H9 (cell line): ENCODE measurements at regions not wholly inside any gene's neighbourhood (a gene's known extent, or its start where the extent isn't known, plus 50 kb on each side); places are given as distances from the start of the nearest gene placed in this dataset.

Experiments
- DNase-seq: peaks from one replicate; pipeline ENCODE4 v3.0.0-alpha.2; 2017
- H2AFZ ChIP-seq: one replicate; pipeline ENCODE4 v1.6.1; 2013; ENCODE audit warnings: mild to moderate bottlenecking, low read length, control low read depth, moderate library complexity
- H2AK5ac ChIP-seq: 2 replicates; pipeline ENCODE4 v1.6.1; 2013; ENCODE audit warnings: low read length, control low read depth, mixed read lengths; ENCODE audit not compliant: insufficient read length
- H2BK120ac ChIP-seq: one replicate; pipeline ENCODE4 v1.6.1; 2013; ENCODE audit warnings: low read depth, mild to moderate bottlenecking, low read length, control low read depth, inconsistent platforms; ENCODE audit not compliant: poor library complexity, severe bottlenecking
- H2BK12ac ChIP-seq: 2 replicates; pipeline ENCODE4 v1.6.1; 2013; ENCODE audit warnings: low read length, control low read depth, mixed read lengths, low read depth; ENCODE audit not compliant: insufficient read length
- H2BK15ac ChIP-seq: 2 replicates; pipeline ENCODE4 v1.6.1; 2013; ENCODE audit warnings: low read depth, low read length, control low read depth
- H2BK20ac ChIP-seq: one replicate; pipeline ENCODE4 v1.6.1; 2013; ENCODE audit warnings: low read depth, mild to moderate bottlenecking, low read length, control low read depth, inconsistent platforms; ENCODE audit not compliant: poor library complexity, severe bottlenecking
- H2BK5ac ChIP-seq: 2 replicates; pipeline ENCODE4 v1.6.1; 2013; ENCODE audit warnings: low read length, control low read depth, mixed read lengths; ENCODE audit not compliant: insufficient read length
- H3K14ac ChIP-seq: 2 replicates; pipeline ENCODE4 v1.6.1; 2013; ENCODE audit warnings: low read length, control low read depth; ENCODE audit not compliant: insufficient read depth
- H3K18ac ChIP-seq: 2 replicates; pipeline ENCODE4 v1.6.1; 2013; ENCODE audit warnings: low read depth, mild to moderate bottlenecking, mixed read lengths, low read length, control low read depth; ENCODE audit not compliant: insufficient read length
- H3K23ac ChIP-seq: 2 replicates; pipeline ENCODE4 v1.6.1; 2013; ENCODE audit warnings: low read length, control low read depth, mixed read lengths, low read depth; ENCODE audit not compliant: insufficient read length
- H3K23me2 ChIP-seq: 2 replicates; pipeline ENCODE4 v1.6.1; 2013; ENCODE audit warnings: low read depth, mild to moderate bottlenecking, mixed read lengths, low read length, control low read depth; ENCODE audit not compliant: insufficient read length, poor library complexity, severe bottlenecking
- H3K27ac ChIP-seq: 2 replicates; pipeline ENCODE4 v1.5.1; 2013; ENCODE audit warnings: low read length, control low read depth, mixed read lengths, low read depth; ENCODE audit not compliant: insufficient read length
- H3K27me3 ChIP-seq: 2 replicates; pipeline ENCODE4 v1.6.1; 2013; ENCODE audit warnings: low read length, control low read depth, inconsistent platforms; ENCODE audit not compliant: insufficient read depth
- H3K4ac ChIP-seq: 2 replicates; pipeline ENCODE4 v1.6.1; 2013; ENCODE audit warnings: low read depth, mild to moderate bottlenecking, control low read depth, inconsistent platforms, low read length, moderate library complexity
- H3K4me1 ChIP-seq: 2 replicates; pipeline ENCODE4 v1.6.1; 2013; ENCODE audit warnings: low read length, control low read depth, inconsistent platforms; ENCODE audit not compliant: insufficient read depth
- H3K4me2 ChIP-seq: 2 replicates; pipeline ENCODE4 v1.6.1; 2013; ENCODE audit warnings: low read length, control low read depth, mixed read lengths; ENCODE audit not compliant: insufficient read length, insufficient read depth
- H3K56ac ChIP-seq: 2 replicates; pipeline ENCODE4 v1.6.1; 2013; ENCODE audit warnings: low read depth, mild to moderate bottlenecking, mixed read lengths, low read length, control low read depth; ENCODE audit not compliant: insufficient read length
- H3K79me1 ChIP-seq: 2 replicates; pipeline ENCODE4 v1.6.1; 2013; ENCODE audit warnings: low read depth, mild to moderate bottlenecking, moderate library complexity, low read length, control low read depth, inconsistent platforms; ENCODE audit not compliant: insufficient read depth, poor library complexity, severe bottlenecking
- H3K79me2 ChIP-seq: 2 replicates; pipeline ENCODE4 v1.6.1; 2013; ENCODE audit warnings: low read length, control low read depth, inconsistent platforms; ENCODE audit not compliant: insufficient read depth
- H3K9ac ChIP-seq: 2 replicates; pipeline ENCODE4 v1.6.1; 2013; ENCODE audit warnings: low read length, control low read depth, mixed read lengths; ENCODE audit not compliant: insufficient read length; ENCODE audit errors: extremely low read depth
- H3K9me3 ChIP-seq: one replicate; pipeline ENCODE4 v1.6.1; 2013; ENCODE audit warnings: low read depth, low read length, inconsistent platforms; ENCODE audit not compliant: control insufficient read depth
- H3T11ph ChIP-seq: one replicate; pipeline ENCODE4 v1.6.1; 2013; ENCODE audit warnings: mild to moderate bottlenecking, low read length, control low read depth, inconsistent platforms
- H4K20me1 ChIP-seq: one replicate; pipeline ENCODE4 v1.6.1; 2013; ENCODE audit not compliant: control insufficient read depth, insufficient read length, insufficient read depth
- H4K5ac ChIP-seq: 2 replicates; pipeline ENCODE4 v1.6.1; 2013; ENCODE audit warnings: low read depth, mild to moderate bottlenecking, mixed read lengths, low read length, control low read depth; ENCODE audit not compliant: insufficient read length
- H4K8ac ChIP-seq: replicated peaks from 2 replicates; pipeline ENCODE4 v1.6.1; 2013; ENCODE audit warnings: low read length, control low read depth, mixed read lengths, low read depth; ENCODE audit not compliant: insufficient read length
- H4K91ac ChIP-seq: 2 replicates; pipeline ENCODE4 v1.6.1; 2013; ENCODE audit warnings: low read depth, mild to moderate bottlenecking, moderate library complexity, mixed read lengths, low read length, control low read depth; ENCODE audit not compliant: insufficient read length
- H3K27ac Mint-ChIP-seq, 3 experiments: 2 replicates in 2 of 3; 3 replicates in 1 of 3; pipeline ENCODE4 v1.8.0; 2020 to 2021; ENCODE audit warnings: mixed read lengths in 3 of 3, mild to moderate bottlenecking in 1 of 3, moderate library complexity in 1 of 3
- H3K27me3 Mint-ChIP-seq: 2 replicates; pipeline ENCODE4 v1.8.0; 2021; ENCODE audit warnings: low read depth, mild to moderate bottlenecking, moderate library complexity, mixed read lengths
- H3K36me3 Mint-ChIP-seq, 3 experiments: 2 replicates in 2 of 3; 3 replicates in 1 of 3; pipeline ENCODE4 v1.8.0; 2020 to 2021; ENCODE audit warnings: low read depth in 3 of 3, mixed read lengths in 3 of 3; ENCODE audit not compliant: insufficient read depth in 1 of 3
- H3K4me1 Mint-ChIP-seq, 2 experiments: 2 replicates each; pipeline ENCODE4 v1.8.0; 2020; ENCODE audit warnings: mixed read lengths in 2 of 2
- H3K4me3 Mint-ChIP-seq, 2 experiments: 2 replicates in 1 of 2; 3 replicates in 1 of 2; pipeline ENCODE4 v1.8.0; 2020 to 2021; ENCODE audit warnings: mild to moderate bottlenecking in 2 of 2, mixed read lengths in 2 of 2, moderate library complexity in 1 of 2
- H3K9me3 Mint-ChIP-seq, 2 experiments: 2 replicates in 1 of 2; 3 replicates in 1 of 2; pipeline ENCODE4 v1.8.0; 2020; ENCODE audit warnings: mild to moderate bottlenecking in 2 of 2, mixed read lengths in 2 of 2, moderate library complexity in 1 of 2
- TF ChIP-seq, protein P1 (sequence below): fragments of 200-600 bp; sonication (generic); conservative IDR thresholded peaks from 3 replicates; pipeline ENCODE4 v1.8.0; 2021; ENCODE audit warnings: antibody characterized with exemption, mild to moderate bottlenecking

DNA sequence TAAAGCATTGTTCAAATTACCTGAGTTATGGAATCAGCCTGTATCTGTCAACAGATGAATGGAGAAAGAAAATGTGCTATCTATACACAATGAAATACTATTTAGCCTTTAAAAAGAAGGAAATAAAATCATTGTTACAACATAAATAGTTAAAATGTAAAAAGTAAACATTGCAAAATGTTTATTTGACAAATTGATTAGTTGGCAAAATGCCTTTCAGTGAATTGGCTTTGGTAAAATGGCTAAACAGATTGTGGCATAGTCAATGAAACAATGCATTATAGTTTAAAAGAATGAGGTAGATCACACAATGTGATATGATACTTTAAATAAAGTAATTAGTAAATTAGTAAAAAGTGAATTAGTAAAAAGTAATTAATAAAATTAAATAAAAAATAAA, 204.8 kb upstream of the MAGI2 start:
- H4K91ac ChIP-seq: no peak overlapping the region

More for the DNA sequence above, 204.8 kb upstream of the MAGI2 start:
- Histone ChIP-seq H3K79me2 (no peaks in the 10 kb centered on the region), H3K23me2 (no peaks in the 10 kb centered on the region), H2BK12ac (no peak overlapping the region), H3K9ac (no peak overlapping the region), H2BK120ac (no peak overlapping the region), H2BK15ac (no peak overlapping the region), H3K9me3 (no peaks in the 10 kb centered on the region), H3K27ac (no peak overlapping the region), H3K14ac (no peak overlapping the region), H4K5ac (no peak overlapping the region), H2BK5ac (no peak overlapping the region), H3K27me3 (no peaks in the 10 kb centered on the region), H3K4me1 (no peaks in the 10 kb centered on the region), H2AK5ac (no peak overlapping the region), H4K20me1 (no peaks in the 10 kb centered on the region), H3T11ph (no peak overlapping the region), H3K79me1 (no peaks in the 10 kb centered on the region), H3K4ac (no peak overlapping the region), H3K56ac (no peak overlapping the region), H4K8ac (no peak overlapping the region), H3K4me2 (no peak overlapping the region), H2AFZ (no peak overlapping the region), H3K23ac (no peak overlapping the region), H3K18ac (no peak overlapping the region), H2BK20ac (no peak overlapping the region)
- no peaks in the 10 kb centered on the region for H3K9me3 Mint-ChIP-seq
- TF ChIP-seq, protein P1, sequence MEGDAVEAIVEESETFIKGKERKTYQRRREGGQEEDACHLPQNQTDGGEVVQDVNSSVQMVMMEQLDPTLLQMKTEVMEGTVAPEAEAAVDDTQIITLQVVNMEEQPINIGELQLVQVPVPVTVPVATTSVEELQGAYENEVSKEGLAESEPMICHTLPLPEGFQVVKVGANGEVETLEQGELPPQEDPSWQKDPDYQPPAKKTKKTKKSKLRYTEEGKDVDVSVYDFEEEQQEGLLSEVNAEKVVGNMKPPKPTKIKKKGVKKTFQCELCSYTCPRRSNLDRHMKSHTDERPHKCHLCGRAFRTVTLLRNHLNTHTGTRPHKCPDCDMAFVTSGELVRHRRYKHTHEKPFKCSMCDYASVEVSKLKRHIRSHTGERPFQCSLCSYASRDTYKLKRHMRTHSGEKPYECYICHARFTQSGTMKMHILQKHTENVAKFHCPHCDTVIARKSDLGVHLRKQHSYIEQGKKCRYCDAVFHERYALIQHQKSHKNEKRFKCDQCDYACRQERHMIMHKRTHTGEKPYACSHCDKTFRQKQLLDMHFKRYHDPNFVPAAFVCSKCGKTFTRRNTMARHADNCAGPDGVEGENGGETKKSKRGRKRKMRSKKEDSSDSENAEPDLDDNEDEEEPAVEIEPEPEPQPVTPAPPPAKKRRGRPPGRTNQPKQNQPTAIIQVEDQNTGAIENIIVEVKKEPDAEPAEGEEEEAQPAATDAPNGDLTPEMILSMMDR: no peak
- H3K27me3 Mint-ChIP-seq: peaks cover 34% of the 10 kb centered on the region
- DNase-seq: no peak
- H3K27ac Mint-ChIP-seq: no peak overlapping the region
- H3K36me3 Mint-ChIP-seq: no peaks in the 10 kb centered on the region
- no peak overlapping the region for H3K4me3 Mint-ChIP-seq
- no peaks in the 10 kb centered on the region for H3K4me1 Mint-ChIP-seq
